Naive B cell (primary cell): ENCODE measurements at regions not wholly inside any gene's neighbourhood (a gene's known extent, or its start where the extent isn't known, plus 50 kb on each side); places are given as distances from the start of the nearest gene placed in this dataset.

Source experiments
- ATAC-seq, 2 donors: fragments of 150-1000 bp; cut with Tn5 transposase; 2 replicates each; pipeline ENCODE4 v1.10.0; 2021; ENCODE audit warnings: low read depth in 2 of 2, mild to moderate bottlenecking in 2 of 2, moderate library complexity in 2 of 2
- DNase-seq: peaks from one replicate; pipeline ENCODE4 v3.0.0; 2022
- H3K27ac Mint-ChIP-seq, 6 donors: one replicate each; pipeline ENCODE4 v1.8.0; 2020 to 2022; ENCODE audit warnings: mild to moderate bottlenecking in 6 of 6, mixed read lengths in 6 of 6, moderate library complexity in 5 of 6, inconsistent platforms in 2 of 6
- H3K27me3 Mint-ChIP-seq, 3 donors: one replicate each; pipeline ENCODE4 v1.8.0; 2021 to 2022; ENCODE audit warnings: mixed read lengths in 3 of 3, mild to moderate bottlenecking in 1 of 3
- H3K36me3 Mint-ChIP-seq, 2 donors: one replicate each; pipeline ENCODE4 v1.8.0; 2020 to 2022; ENCODE audit warnings: mixed read lengths in 2 of 2, inconsistent platforms in 1 of 2, mild to moderate bottlenecking in 1 of 2
- H3K4me1 Mint-ChIP-seq, 3 donors: one replicate each; pipeline ENCODE4 v1.8.0; 2020 to 2022; ENCODE audit warnings: mixed read lengths in 3 of 3, inconsistent platforms in 1 of 3, mild to moderate bottlenecking in 1 of 3, moderate library complexity in 1 of 3
- H3K4me3 Mint-ChIP-seq, 8 donors: one replicate each; pipeline ENCODE4 v1.8.0; 2020 to 2022; ENCODE audit warnings: mild to moderate bottlenecking in 8 of 8, mixed read lengths in 8 of 8, moderate library complexity in 8 of 8, inconsistent platforms in 2 of 8
- H3K9me3 Mint-ChIP-seq, 7 donors: one replicate each; pipeline ENCODE4 v1.8.0; 2020 to 2022; ENCODE audit warnings: mixed read lengths in 7 of 7, mild to moderate bottlenecking in 5 of 7, inconsistent platforms in 2 of 7, moderate library complexity in 1 of 7

GRCh38 chr1:157195521-157196244 lies 57.5 kb upstream of the ETV3 start:
- Mint-ChIP-seq H3K27ac (no peak overlapping the region), H3K36me3 (no peaks in the 10 kb centered on the region), H3K27me3 (peaks cover 31 to 56% (median 51%) of the 10 kb centered on the region in 3 donors), H3K4me3 (peak overlapping the region in 1 of 8 donors; percentile 61), H3K9me3 (no peaks in the 10 kb centered on the region), H3K4me1 (peaks cover 0 to 5% (median 4%) of the 10 kb centered on the region in 3 donors)
- DNase-seq (no peak), ATAC-seq (no peak)

- Mint-ChIP-seq H3K4me3 (no peak overlapping the region), H3K27ac (peak overlapping the region in 1 of 6 donors; percentile 66), H3K27me3 (peaks cover 29 to 64% (median 49%) of the 10 kb centered on the region in 3 donors), H3K9me3 (no peaks in the 10 kb centered on the region), H3K36me3 (no peaks in the 10 kb centered on the region), H3K4me1 (peaks cover 0 to 5% (median 4%) of the 10 kb centered on the region in 3 donors)
- ATAC-seq (no peak), DNase-seq (no peak)
Measured at GRCh38 chr1:157194731-157195520, 56.7 kb upstream of the ETV3 start.

DNA sequence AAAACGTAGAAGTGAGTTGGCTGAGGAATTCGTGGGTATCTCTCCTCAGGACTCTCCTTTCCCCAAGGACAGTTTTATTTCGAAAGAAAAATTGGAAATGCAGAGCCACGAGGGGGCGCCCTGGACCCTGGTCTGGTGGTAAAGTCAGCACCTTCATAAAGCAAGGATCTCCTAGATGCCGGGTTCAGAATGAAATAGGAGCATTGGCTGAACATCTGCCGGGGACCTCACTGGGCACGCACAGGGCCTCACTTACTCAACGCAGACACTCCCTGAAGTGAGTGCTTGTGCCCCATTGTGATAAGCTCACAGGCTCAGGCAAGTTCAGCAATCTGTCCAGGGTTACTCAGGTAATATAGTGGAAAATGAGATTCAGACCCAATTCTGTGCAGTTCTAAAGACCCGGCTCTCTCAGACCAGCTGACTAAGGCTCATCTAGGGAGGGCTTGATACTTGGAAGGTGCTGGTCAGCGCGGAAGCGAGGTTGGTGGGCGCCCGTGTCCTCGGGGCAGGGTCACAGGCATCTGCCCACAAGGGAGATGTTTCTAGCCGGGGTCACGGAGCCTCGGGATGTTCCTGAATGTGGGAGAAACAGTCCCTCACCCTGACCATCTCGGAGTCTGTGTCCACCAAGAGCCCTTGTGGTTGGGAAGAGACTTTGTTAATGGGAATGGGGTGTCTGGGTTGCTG lies 55.7 kb upstream of the ETV3 start:
- H3K4me1 Mint-ChIP-seq: peaks cover 0 to 5% (median 4%) of the 10 kb centered on the region in 3 donors
- ATAC-seq (peak in 1 of 2 donors; percentile 33), DNase-seq (peak; percentile 34)
- H3K9me3 Mint-ChIP-seq: no peaks in the 10 kb centered on the region
- peak overlapping the region in 2 of 6 donors; percentile 57 to 65 for H3K27ac Mint-ChIP-seq
- H3K27me3 Mint-ChIP-seq: peaks cover 31 to 67% (median 55%) of the 10 kb centered on the region in 3 donors
- H3K4me3 Mint-ChIP-seq: no peak overlapping the region
- H3K36me3 Mint-ChIP-seq: no peaks in the 10 kb centered on the region

DNA sequence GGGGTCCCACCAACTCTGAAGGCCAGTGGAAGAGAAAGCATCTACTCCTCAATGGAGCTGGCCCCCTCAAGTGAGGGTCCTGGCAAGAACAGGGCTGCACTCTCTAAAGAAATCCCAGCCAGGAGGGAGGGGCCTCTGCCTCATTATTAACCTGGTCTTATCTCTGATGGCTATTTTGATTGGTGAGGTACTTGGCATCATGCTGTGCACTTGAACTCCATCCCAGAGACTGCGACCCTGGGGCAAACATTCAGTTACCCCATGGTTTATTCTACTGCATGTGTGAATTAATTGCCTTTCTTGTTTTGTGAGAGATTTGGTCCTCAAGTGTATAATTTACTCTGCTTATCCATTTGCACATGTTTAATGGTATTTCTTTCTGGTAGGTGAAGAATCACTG lies 55.0 kb upstream of the ETV3 start:
- H3K36me3 Mint-ChIP-seq: no peaks in the 10 kb centered on the region
- no peak for ATAC-seq
- no peak overlapping the region for H3K4me3 Mint-ChIP-seq
- DNase-seq: no peak
- no peaks in the 10 kb centered on the region for H3K9me3 Mint-ChIP-seq
- peaks cover 0 to 5% (median 4%) of the 10 kb centered on the region in 3 donors for H3K4me1 Mint-ChIP-seq
- no peak overlapping the region for H3K27ac Mint-ChIP-seq
- peaks cover 35 to 67% (median 56%) of the 10 kb centered on the region in 3 donors for H3K27me3 Mint-ChIP-seq

GRCh38 chr1:157189986-157190982 lies 52.1 kb upstream of the ETV3 start:
- peaks cover 0 to 5% (median 4%) of the 10 kb centered on the region in 3 donors for H3K4me1 Mint-ChIP-seq
- H3K27me3 Mint-ChIP-seq: peaks cover 40 to 69% (median 65%) of the 10 kb centered on the region in 3 donors
- H3K27ac Mint-ChIP-seq: peak overlapping the region in 2 of 6 donors; percentile 89 to 92
- H3K36me3 Mint-ChIP-seq: no peaks in the 10 kb centered on the region
- H3K4me3 Mint-ChIP-seq: no peak overlapping the region
- no peak for DNase-seq
- no peak for ATAC-seq
- no peaks in the 10 kb centered on the region for H3K9me3 Mint-ChIP-seq

GRCh38 chr1:157189096-157189495 lies 50.9 kb upstream of the ETV3 start:
- Mint-ChIP-seq H3K27me3 (peaks cover 39 to 65% (median 58%) of the 10 kb centered on the region in 3 donors), H3K4me1 (peaks cover 0 to 5% (median 4%) of the 10 kb centered on the region in 3 donors), H3K9me3 (no peaks in the 10 kb centered on the region), H3K27ac (peak overlapping the region in 1 of 6 donors; percentile 45), H3K36me3 (no peaks in the 10 kb centered on the region), H3K4me3 (no peak overlapping the region)
- ATAC-seq (no peak), DNase-seq (no peak)
